Stimulated activated CD4-positive, alpha-beta T cell treated with anti-CD3 and anti-CD28 coated beads, Interleukin-15, amount 100 ng/mL, for 1 hour (primary cell): ENCODE measurements at regions not wholly inside any gene's neighbourhood (a gene's known extent, or its start where the extent isn't known, plus 50 kb on each side); places are given as distances from the start of the nearest gene placed in this dataset.

Experiments used
- DNase-seq, 2 donors: peaks; one replicate each; pipeline ENCODE4 v3.0.0-alpha.2; 2020; ENCODE audit warnings: low read depth in 1 of 2, low spot score in 1 of 2

GRCh38 chr6:148271711-148272439 lies 70.8 kb upstream of the SASH1 start:
- no peak for DNase-seq

GRCh38 chr6:148272597-148272996 lies 70.0 kb upstream of the SASH1 start:
- no peak for DNase-seq

- no peak for DNase-seq
Measured at GRCh38 chr6:148273962-148274752, 68.5 kb upstream of the SASH1 start.

- DNase-seq: no peak
Measured at GRCh38 chr6:148274809-148275208, 67.8 kb upstream of the SASH1 start.

GRCh38 chr6:148285205-148285604 lies 57.4 kb upstream of the SASH1 start:
- no peak for DNase-seq

GRCh38 chr6:148286563-148286962 lies 56.1 kb upstream of the SASH1 start:
- DNase-seq: no peak

GRCh38 chr6:148287623-148288333 lies 54.9 kb upstream of the SASH1 start:
- no peak for DNase-seq

- no peak for DNase-seq
Measured at GRCh38 chr6:148288541-148288940, 54.1 kb upstream of the SASH1 start.

GRCh38 chr6:148289153-148289552 lies 53.5 kb upstream of the SASH1 start:
- DNase-seq: no peak

- no peak for DNase-seq
Measured at GRCh38 chr6:148291876-148292275, 50.8 kb upstream of the SASH1 start.
